HEK293 (cell line): ENCODE measurements at regions not wholly inside any gene's neighbourhood (a gene's known extent, or its start where the extent isn't known, plus 50 kb on each side); places are given as distances from the start of the nearest gene placed in this dataset.
A peak's percentile ranks its signal among the peaks of the same experiment; 100 is the strongest.
"Not testable (repeated sequence)": the region's sequence is repeated elsewhere in the genome, so short reads cannot be mapped to it uniquely, and the experiment has no call there.

Experiments
- CTCF ChIA-PET: fragments of 350-600 bp; formaldehyde crosslinking; extraction: SDS; loops from one replicate; lab custom pipeline; 2021; ENCODE audit warnings: antibody characterized with exemption; lab: Yijun Ruan, JAX
- POLR2A ChIA-PET: fragments of 300-600 bp; formaldehyde crosslinking; extraction: SDS; loops from one replicate; lab custom pipeline; 2020; ENCODE audit warnings: antibody characterized with exemption, inconsistent platforms; lab: Yijun Ruan, JAX
- H3K27ac ChIP-seq: fragments of 200-500 bp; sonication (Bioruptor generic); 2 replicates; pipeline ENCODE4 v1.5.1; 2014; ENCODE audit warnings: low read depth, low read length, control low read depth, inconsistent platforms; ENCODE audit errors: extremely low read depth
- H3K36me3 ChIP-seq, 2 experiments: fragments of 200-500 bp in 1 of 2; sonication (Bioruptor generic) in 1 of 2; 1 replicate in 1 of 2; 2 replicates in 1 of 2; pipeline ENCODE4 v1.5.1; 2014 to 2017; ENCODE audit warnings: inconsistent platforms in 2 of 2, low read length in 2 of 2; ENCODE audit not compliant: control insufficient read depth in 2 of 2, insufficient read depth in 1 of 2
- H3K4me1 ChIP-seq: fragments of 200-500 bp; sonication (Bioruptor generic); 2 replicates; pipeline ENCODE4 v1.5.1; 2014; ENCODE audit warnings: mild to moderate bottlenecking, low read length, inconsistent platforms; ENCODE audit not compliant: control insufficient read depth, insufficient read depth
- H3K4me3 ChIP-seq: 2 replicates; pipeline ENCODE4 v1.5.1; 2011; ENCODE audit warnings: low read depth, mild to moderate bottlenecking, control low read depth, low read length, moderate library complexity
- H3K9me3 ChIP-seq: fragments of 200-500 bp; sonication (Bioruptor generic); 2 replicates; pipeline ENCODE4 v1.5.1; 2014; ENCODE audit warnings: low read depth, low read length, inconsistent platforms; ENCODE audit not compliant: control insufficient read depth, insufficient read depth
- PBX3 ChIP-seq: sonication (generic); formaldehyde crosslinking; IDR thresholded peaks from 2 replicates; pipeline ENCODE4 v1.8.1; 2022; ENCODE audit warnings: mild to moderate bottlenecking, moderate library complexity, missing genetic modification reagents
- YY1 ChIP-seq: fragments of 450-650 bp; formaldehyde crosslinking; IDR thresholded peaks from 2 replicates; pipeline ENCODE4 v1.5.1; 2018; ENCODE audit warnings: missing biosample characterization, missing genetic modification characterization
- ZNF146 ChIP-seq: fragments of 450-650 bp; formaldehyde crosslinking; IDR thresholded peaks from 2 replicates; pipeline ENCODE4 v1.5.1; 2016; ENCODE audit warnings: missing biosample characterization, missing genetic modification characterization
- ZNF248 ChIP-seq: fragments of 450-650 bp; formaldehyde crosslinking; IDR thresholded peaks from 2 replicates; pipeline ENCODE4 v1.5.1; 2017; ENCODE audit warnings: missing biosample characterization, missing genetic modification characterization
- ZNF292 ChIP-seq: fragments of 450-650 bp; formaldehyde crosslinking; IDR thresholded peaks from 2 replicates; pipeline ENCODE4 v1.5.1; 2016; ENCODE audit warnings: low read depth, missing biosample characterization, missing genetic modification characterization, borderline replicate concordance
- ZNF37A ChIP-seq: fragments of 450-650 bp; IDR thresholded peaks from 2 replicates; pipeline ENCODE4 v1.5.1; 2018; ENCODE audit warnings: missing biosample characterization, missing genetic modification characterization
- ZNF426 ChIP-seq: fragments of 450-650 bp; formaldehyde crosslinking; IDR thresholded peaks from 2 replicates; pipeline ENCODE4 v1.5.1; 2017; ENCODE audit warnings: missing biosample characterization, missing genetic modification characterization, mild to moderate bottlenecking, inconsistent platforms, moderate library complexity
- ZNF501 ChIP-seq: fragments of 450-650 bp; formaldehyde crosslinking; IDR thresholded peaks from 2 replicates; pipeline ENCODE4 v1.5.1; 2016; ENCODE audit warnings: missing biosample characterization, missing genetic modification characterization
- ZNF514 ChIP-seq: fragments of 450-650 bp; formaldehyde crosslinking; IDR thresholded peaks from 2 replicates; pipeline ENCODE4 v1.5.1; 2016; ENCODE audit warnings: missing biosample characterization, missing genetic modification characterization
- ZNF558 ChIP-seq: fragments of 450-650 bp; formaldehyde crosslinking; IDR thresholded peaks from 2 replicates; pipeline ENCODE4 v1.5.1; 2016; ENCODE audit warnings: missing biosample characterization, missing genetic modification characterization
- ZNF561 ChIP-seq: fragments of 450-650 bp; IDR thresholded peaks from 2 replicates; pipeline ENCODE4 v1.5.1; 2018; ENCODE audit warnings: missing biosample characterization, missing genetic modification characterization, borderline replicate concordance
- ZNF830 ChIP-seq: fragments of 450-650 bp; IDR thresholded peaks from 2 replicates; pipeline ENCODE4 v1.5.0; 2018; ENCODE audit warnings: missing biosample characterization, missing genetic modification characterization, low read depth, mild to moderate bottlenecking, moderate library complexity
- TF ChIP-seq, protein P1 (sequence below): fragments of 450-650 bp; IDR thresholded peaks from 2 replicates; pipeline ENCODE4 v1.5.1; 2018; ENCODE audit warnings: missing biosample characterization, missing genetic modification characterization
- TF ChIP-seq, protein P2 (sequence below): fragments of 450-650 bp; formaldehyde crosslinking; IDR thresholded peaks from 2 replicates; pipeline ENCODE4 v1.5.1; 2016; ENCODE audit warnings: missing biosample characterization, missing genetic modification characterization

DNA sequence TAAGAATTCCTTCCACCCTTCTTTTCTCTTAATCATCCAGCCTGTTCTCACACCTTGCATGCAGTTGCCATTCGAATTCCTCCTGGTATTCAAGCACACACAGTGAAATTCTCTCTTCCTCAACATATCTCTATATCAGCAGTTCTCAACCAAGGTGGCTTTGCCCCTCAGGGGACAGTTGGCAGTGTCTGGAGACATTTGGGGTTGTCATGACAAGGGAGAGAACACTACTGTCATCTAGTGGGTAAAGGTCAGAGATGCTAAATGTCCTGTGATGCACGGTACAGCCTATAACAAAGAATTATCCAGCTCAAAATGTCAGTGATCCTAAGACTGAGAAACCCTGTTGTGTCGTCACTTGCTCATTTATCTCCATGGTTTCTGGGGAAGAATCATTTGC lies 94.8 kb upstream of the CPHXL start:
- POLR2A ChIA-PET, result no interaction called here
- TF ChIP-seq ZNF830 (tag by site-specific recombination) (no peak), ZNF37A (tag by site-specific recombination) (no peak), ZNF292 (tag by site-specific recombination) (no peak), YY1 (tag by site-specific recombination) (no peak)
- TF ChIP-seq, protein P1, sequence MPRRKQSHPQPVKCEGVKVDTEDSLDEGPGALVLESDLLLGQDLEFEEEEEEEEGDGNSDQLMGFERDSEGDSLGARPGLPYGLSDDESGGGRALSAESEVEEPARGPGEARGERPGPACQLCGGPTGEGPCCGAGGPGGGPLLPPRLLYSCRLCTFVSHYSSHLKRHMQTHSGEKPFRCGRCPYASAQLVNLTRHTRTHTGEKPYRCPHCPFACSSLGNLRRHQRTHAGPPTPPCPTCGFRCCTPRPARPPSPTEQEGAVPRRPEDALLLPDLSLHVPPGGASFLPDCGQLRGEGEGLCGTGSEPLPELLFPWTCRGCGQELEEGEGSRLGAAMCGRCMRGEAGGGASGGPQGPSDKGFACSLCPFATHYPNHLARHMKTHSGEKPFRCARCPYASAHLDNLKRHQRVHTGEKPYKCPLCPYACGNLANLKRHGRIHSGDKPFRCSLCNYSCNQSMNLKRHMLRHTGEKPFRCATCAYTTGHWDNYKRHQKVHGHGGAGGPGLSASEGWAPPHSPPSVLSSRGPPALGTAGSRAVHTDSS (tag by site-specific recombination), result no peak
- TF ChIP-seq, protein P2, sequence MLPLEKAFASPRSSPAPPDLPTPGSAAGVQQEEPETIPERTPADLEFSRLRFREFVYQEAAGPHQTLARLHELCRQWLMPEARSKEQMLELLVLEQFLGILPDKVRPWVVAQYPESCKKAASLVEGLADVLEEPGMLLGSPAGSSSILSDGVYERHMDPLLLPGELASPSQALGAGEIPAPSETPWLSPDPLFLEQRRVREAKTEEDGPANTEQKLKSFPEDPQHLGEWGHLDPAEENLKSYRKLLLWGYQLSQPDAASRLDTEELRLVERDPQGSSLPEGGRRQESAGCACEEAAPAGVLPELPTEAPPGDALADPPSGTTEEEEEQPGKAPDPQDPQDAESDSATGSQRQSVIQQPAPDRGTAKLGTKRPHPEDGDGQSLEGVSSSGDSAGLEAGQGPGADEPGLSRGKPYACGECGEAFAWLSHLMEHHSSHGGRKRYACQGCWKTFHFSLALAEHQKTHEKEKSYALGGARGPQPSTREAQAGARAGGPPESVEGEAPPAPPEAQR (tag by site-specific recombination), result no peak
- no peaks in the 10 kb centered on the region for H3K9me3 ChIP-seq
- H3K36me3 ChIP-seq, result no peaks in the 10 kb centered on the region
- H3K27ac ChIP-seq, result no peak overlapping the region
- CTCF ChIA-PET, result interaction anchor here (0.6 kb wide), 1 partner anchor 917 kb away, joined by 3 read pairs; no protein-coding TSS in a partner anchor
- no peaks in the 10 kb centered on the region for H3K4me1 ChIP-seq
- H3K4me3 ChIP-seq, result no peak overlapping the region

DNA sequence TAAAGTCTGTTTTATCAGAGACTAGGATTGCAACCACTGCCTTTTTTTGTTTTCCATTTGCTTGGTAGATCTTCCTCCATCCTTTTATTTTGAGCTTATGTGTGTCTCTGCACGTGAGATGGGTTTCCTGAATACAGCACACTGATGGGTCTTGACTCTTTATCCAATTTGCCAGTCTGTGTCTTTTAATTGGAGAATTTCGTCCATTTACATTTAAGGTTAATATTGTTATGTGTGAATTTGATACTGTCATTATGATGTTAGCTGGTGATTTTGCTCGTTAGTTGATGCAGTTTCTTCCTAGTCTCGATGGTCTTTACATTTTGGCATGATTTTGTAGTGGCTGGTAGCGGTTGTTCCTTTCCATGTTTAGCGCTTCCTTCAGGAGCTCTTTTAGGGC lies 99.5 kb upstream of the CPHXL start:
- POLR2A ChIA-PET, CTCF ChIA-PET, H3K27ac ChIP-seq, H3K4me1 ChIP-seq, H3K4me3 ChIP-seq, H3K36me3 ChIP-seq, H3K9me3 ChIP-seq: not testable (repeated sequence)

DNA sequence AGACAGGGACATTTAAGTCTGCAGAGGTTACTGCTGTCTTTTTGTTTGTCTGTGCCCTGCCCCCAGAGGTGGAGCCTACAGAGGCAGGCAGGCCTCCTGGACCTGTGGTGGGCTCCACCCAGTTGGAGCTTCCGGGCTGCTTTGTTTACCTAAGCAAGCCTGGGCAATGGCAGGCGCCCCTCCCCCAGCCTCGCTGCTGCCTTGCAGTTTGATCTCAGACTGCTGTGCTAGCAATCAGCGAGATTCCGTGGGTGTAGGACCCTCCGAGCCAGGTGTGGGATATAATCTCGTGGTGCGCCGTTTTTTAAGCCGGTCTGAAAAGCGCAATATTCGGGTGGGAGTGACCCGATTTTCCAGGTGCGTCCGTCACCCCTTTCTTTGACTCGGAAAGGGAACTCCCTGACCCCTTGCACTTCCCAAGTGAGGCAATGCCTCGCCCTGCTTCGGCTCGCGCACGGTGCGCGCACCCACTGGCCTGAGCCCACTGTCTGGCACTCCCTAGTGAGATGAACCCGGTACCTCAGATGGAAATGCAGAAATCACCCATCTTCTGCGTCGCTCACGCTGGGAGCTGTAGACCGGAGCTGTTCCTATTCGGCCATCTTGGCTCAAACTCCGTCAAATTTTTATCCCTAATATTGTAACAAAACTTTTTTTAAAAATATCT lies 101.2 kb upstream of the CPHXL start:
- H3K4me3 ChIP-seq, H3K4me1 ChIP-seq, H3K27ac ChIP-seq, H3K9me3 ChIP-seq, POLR2A ChIA-PET, H3K36me3 ChIP-seq, CTCF ChIA-PET: not testable (repeated sequence)

GRCh38 chr16:75833385-75833784 lies 107.1 kb upstream of the CPHXL start:
- CTCF ChIA-PET, result not testable (repeated sequence)

GRCh38 chr16:75836347-75837010 lies 110.2 kb upstream of the CPHXL start:
- Histone ChIP-seq H3K36me3 (no peaks in the 10 kb centered on the region), H3K9me3 (no peaks in the 10 kb centered on the region), H3K4me3 (no peak overlapping the region), H3K27ac (no peak overlapping the region), H3K4me1 (no peaks in the 10 kb centered on the region)
- TF ChIP-seq ZNF514 (tag by site-specific recombination) (no peak), ZNF248 (tag by site-specific recombination) (no peak), ZNF501 (no peak), PBX3 (CRISPR knock-in tag) (no peak), ZNF558 (no peak), ZNF426 (tag by site-specific recombination) (no peak), ZNF561 (tag by site-specific recombination) (no peak)
- ChIA-PET CTCF (no interaction called here), POLR2A (no interaction called here)

More at GRCh38 chr16:75833385-75833784, 107.1 kb upstream of the CPHXL start:
- H3K4me3 ChIP-seq, H3K36me3 ChIP-seq, H3K27ac ChIP-seq, POLR2A ChIA-PET, H3K4me1 ChIP-seq, H3K9me3 ChIP-seq: not testable (repeated sequence)
- peak; percentile 57 for TF ChIP-seq ZNF146 (tag by site-specific recombination)
